Stimulated activated CD4-positive, alpha-beta T cell treated with anti-CD3 and anti-CD28 coated beads, Interleukin-12 subunit alpha, Interleukin-12 subunit beta, amount 100 ng/mL, for 4 hours (primary cell): ENCODE measurements at regions not wholly inside any gene's neighbourhood (a gene's known extent, or its start where the extent isn't known, plus 50 kb on each side); places are given as distances from the start of the nearest gene placed in this dataset.
"Not testable (repeated sequence)": the region's sequence is repeated elsewhere in the genome, so short reads cannot be mapped to it uniquely, and the experiment has no call there.

ENCODE experiments used
- DNase-seq: peaks from one replicate; pipeline ENCODE4 v3.0.0-alpha.2; 2020

DNA sequence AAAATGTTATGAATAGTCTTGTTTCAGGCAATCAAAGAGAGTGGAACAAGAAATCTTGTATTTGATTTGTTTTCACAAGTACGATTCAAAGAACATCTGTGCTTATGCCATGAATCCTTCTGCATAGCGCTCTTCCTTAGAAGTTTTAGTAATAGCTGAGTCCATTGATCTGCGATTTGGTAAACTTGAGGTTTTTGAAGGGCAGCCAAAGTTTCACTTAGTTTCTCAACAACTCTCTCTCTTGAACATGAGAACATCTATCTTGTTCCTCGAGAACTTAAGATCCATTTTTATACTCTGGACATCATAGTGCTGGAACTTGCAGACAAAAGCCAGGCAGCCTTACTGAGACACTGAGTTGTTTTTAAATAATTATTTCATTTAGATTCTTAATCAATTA is 96.2 kb upstream of the USP15 start:
- no peak for DNase-seq

DNA sequence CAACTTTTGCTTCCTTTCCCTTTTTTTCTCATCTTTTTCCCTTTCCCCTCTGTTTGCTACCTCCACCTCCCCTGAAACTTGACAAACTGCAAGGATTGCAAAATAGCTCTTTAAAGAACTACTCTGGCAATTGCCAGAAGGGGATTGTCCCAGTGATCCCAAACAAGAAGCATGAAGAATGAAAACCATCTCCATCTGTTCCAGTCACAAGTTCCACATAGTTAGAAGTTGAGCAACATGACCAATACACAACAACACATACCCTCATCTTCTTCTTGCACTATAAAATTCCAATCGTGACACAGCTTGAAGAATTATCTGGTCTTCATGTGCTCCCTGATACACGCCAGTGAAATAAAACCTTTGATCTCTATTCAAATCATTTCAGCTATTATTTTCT is 93.7 kb upstream of the USP15 start:
- DNase-seq: no peak

GRCh38 chr12:62168411-62168810 is 91.8 kb upstream of the USP15 start:
- DNase-seq: no peak

- DNase-seq: no peak
These were observed 90.0 kb upstream of the USP15 start for GRCh38 chr12:62170241-62170640.

DNA sequence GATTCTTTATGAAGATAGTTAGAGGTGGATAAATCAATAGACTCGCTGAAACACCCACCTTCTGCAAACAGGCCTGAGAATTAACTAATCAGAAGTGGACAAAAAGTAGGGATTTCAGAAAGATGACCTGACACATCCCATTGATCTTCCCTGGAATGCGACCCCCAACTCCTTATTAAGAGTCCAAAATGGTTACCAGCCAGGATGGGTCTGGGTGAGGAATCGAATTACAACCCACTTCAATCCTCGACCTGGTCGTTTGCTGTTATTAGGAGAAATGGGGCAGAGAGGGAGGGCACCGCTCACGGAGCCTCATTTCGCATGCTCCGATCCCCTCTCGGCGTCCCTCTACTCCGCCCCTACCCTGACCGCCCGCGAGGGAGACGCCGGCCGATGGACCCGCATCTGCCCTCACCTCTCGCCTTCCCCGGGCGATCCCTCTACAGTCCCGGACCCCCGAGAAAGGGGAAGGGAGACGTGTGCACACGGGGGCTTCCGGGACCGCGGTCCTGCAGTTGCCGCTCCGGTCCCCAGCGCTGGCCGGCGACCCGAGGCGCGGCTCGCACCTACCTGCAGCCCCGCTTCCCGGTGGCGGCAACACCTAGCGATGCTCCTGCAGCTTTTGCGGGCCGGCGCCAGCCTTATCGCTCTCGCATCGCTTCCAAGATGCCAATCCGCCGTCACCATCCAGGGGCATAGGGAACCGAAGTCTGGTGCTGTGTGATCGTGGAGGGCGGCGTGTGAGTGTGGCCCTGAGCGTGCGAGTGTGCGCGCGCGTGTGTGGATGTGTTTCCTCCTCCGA is 69.3 kb upstream of the USP15 start:
- DNase-seq: peak; percentile 6

DNA sequence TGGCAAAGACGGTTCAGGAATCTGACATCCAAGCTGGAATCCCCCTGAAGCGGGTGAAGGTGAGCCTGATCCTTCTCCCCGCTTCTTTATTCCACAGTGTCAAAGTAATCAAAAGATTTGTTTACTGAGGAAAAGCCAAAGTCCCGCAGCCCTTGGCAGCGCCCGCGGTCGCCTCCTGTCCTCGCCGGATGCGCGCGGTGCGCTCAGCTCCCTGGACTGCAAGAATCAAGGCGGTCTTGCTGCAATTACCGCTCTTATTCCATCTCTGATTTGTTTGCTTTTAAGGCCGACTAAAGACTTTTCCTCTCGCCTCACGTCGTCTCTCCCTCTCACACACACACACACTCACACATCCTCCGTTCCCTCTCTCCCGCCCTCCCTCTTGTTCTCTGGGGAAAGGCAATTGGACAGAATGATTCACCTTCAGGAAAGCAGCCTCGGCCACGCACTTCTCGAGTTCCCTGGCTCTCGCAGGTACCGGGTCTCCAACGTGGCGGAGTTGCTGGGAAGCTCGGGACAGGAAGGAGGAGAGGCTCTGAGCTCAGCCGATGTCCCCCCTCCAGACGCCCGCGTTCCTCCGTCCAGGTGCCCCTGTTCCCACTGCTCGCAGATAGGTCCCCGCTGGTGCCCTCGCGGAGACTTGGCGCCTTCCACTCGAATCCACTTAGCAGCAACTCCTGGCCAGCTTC is 68.6 kb upstream of the USP15 start:
- DNase-seq: peak; percentile 16

DNA sequence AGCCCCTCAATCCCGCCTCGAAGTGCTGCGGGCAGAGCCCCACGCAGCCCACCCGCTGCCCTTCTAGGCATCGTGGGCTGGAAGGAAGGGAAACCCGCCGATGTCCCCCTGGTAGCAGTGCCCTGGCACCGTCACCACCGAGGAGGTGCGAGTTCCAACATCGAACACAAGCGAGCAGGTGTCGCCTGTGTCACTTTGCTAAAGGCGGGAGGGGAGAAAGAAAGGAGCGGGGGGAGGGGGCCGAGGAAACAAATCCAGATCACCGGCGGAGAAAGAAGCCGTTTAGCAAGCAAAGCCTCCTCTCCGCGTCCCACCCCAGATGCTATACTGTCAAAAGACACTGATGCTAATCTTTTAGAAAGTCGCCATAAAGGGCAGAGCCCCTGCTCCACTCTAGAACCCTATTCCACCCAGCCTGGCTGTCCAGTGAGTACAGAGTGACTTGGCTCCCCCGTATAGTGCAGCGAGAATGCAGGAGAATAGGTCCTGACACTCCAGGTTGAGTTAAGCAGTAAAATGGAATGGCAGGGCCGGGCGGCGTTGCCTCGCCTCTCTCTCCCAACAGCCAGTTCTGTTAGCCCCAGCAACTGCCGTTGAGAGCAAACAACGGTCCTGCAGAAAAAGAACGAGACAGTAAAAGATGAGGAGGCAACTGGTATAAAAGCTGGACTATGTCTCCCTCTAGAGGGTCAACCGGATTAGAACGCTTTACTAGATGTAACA is 67.9 kb upstream of the USP15 start:
- peak; percentile 21 for DNase-seq

- DNase-seq: no peak
These were observed 67.3 kb upstream of the USP15 start for GRCh38 chr12:62192903-62193250.

- no peak for DNase-seq
These were observed 66.2 kb upstream of the USP15 start for GRCh38 chr12:62194031-62194430.

GRCh38 chr12:62194616-62195015 is 65.6 kb upstream of the USP15 start:
- DNase-seq: no peak

GRCh38 chr12:62196146-62196545 is 64.1 kb upstream of the USP15 start:
- DNase-seq: no peak

GRCh38 chr12:62202861-62203260 is 57.3 kb upstream of the USP15 start:
- not testable (repeated sequence) for DNase-seq

- no peak for DNase-seq
These were observed 54.9 kb upstream of the USP15 start for GRCh38 chr12:62205346-62205745.

GRCh38 chr12:62207248-62207647 is 53.0 kb upstream of the USP15 start:
- no peak for DNase-seq
